ENCODE measurements at regions not wholly inside any gene's neighbourhood (a gene's known extent, or its start where the extent isn't known, plus 50 kb on each side); places are given as distances from the start of the nearest gene placed in this dataset.
A peak's percentile ranks its signal among the peaks of the same experiment; 100 is the strongest.

- 66% methylated on average over 7 of the region's 7 CpGs for WGBS
- no peak for TF ChIP-seq EP300 (IDR thresholded peaks at IDR 0.05)
- no peak for TF ChIP-seq POLR2AphosphoS5 (IDR thresholded peaks at IDR 0.05)
- TF ChIP-seq CTCF (IDR thresholded peaks at IDR 0.05) = no peak
- TF ChIP-seq POLR2A (IDR thresholded peaks at IDR 0.05; ENCODE audit: low read depth) = no peak
- no peak overlapping the region for H3K4me3 ChIP-seq
- peaks cover 0 to 11% (median 5%) of the 10 kb centered on the region in 4 donors for H3K4me1 ChIP-seq
- no peaks in the 10 kb centered on the region for H3K27me3 ChIP-seq
- intact Hi-C loops (cut with DNase I) = no loop called here
- DNase-seq (ENCODE audit: extremely low spot score) = peak; percentile 37
- no peaks in the 10 kb centered on the region for H3K36me3 ChIP-seq
- H3K27ac ChIP-seq (replicated peaks in 1 of 4) = no peak overlapping the region
- H3K9me3 ChIP-seq = no peaks in the 10 kb centered on the region
Observed at GRCh38 chr13:106680796-106681472, 113.0 kb upstream of the ARGLU1 start.

- no peaks in the 10 kb centered on the region for H3K27me3 ChIP-seq
- intact Hi-C loops (cut with DNase I) = no loop called here
- no peak overlapping the region for H3K4me3 ChIP-seq
- TF ChIP-seq EP300 (IDR thresholded peaks at IDR 0.05) (no peak), CTCF (IDR thresholded peaks at IDR 0.05) (no peak), POLR2A (IDR thresholded peaks at IDR 0.05; ENCODE audit: low read depth) (no peak), POLR2AphosphoS5 (IDR thresholded peaks at IDR 0.05) (no peak)
- no peaks in the 10 kb centered on the region for H3K9me3 ChIP-seq
- peak; percentile 10 for DNase-seq (ENCODE audit: extremely low spot score)
- WGBS = 83% methylated on average over 5 of the region's 5 CpGs
- H3K36me3 ChIP-seq = no peaks in the 10 kb centered on the region
- no peak overlapping the region for H3K27ac ChIP-seq (replicated peaks in 1 of 4)
- peaks cover 0 to 14% (median 7%) of the 10 kb centered on the region in 4 donors for H3K4me1 ChIP-seq
Observed at GRCh38 chr13:106678646-106679418, 110.9 kb upstream of the ARGLU1 start.

GRCh38 chr13:106675311-106675710 is 107.4 kb upstream of the ARGLU1 start:
- DNase-seq (ENCODE audit: extremely low spot score) = no peak
- H3K4me1 ChIP-seq = peaks cover 0 to 8% (median 1%) of the 10 kb centered on the region in 4 donors
- H3K4me3 ChIP-seq = no peak overlapping the region
- H3K36me3 ChIP-seq = no peaks in the 10 kb centered on the region
- H3K27ac ChIP-seq (replicated peaks in 1 of 4) = no peak overlapping the region
- TF ChIP-seq POLR2AphosphoS5 (IDR thresholded peaks at IDR 0.05) = no peak
- no peak for TF ChIP-seq EP300 (IDR thresholded peaks at IDR 0.05)
- no peak for TF ChIP-seq POLR2A (IDR thresholded peaks at IDR 0.05; ENCODE audit: low read depth)
- no peak for TF ChIP-seq CTCF (IDR thresholded peaks at IDR 0.05)
- intact Hi-C loops (cut with DNase I) = no loop called here
- no peaks in the 10 kb centered on the region for H3K27me3 ChIP-seq
- H3K9me3 ChIP-seq = no peaks in the 10 kb centered on the region

GRCh38 chr13:106660746-106661625 is 93.0 kb upstream of the ARGLU1 start:
- TF ChIP-seq POLR2A (IDR thresholded peaks at IDR 0.05; ENCODE audit: low read depth) (no peak), CTCF (IDR thresholded peaks at IDR 0.05) (no peak), EP300 (IDR thresholded peaks at IDR 0.05) (no peak), POLR2AphosphoS5 (IDR thresholded peaks at IDR 0.05) (no peak)
- intact Hi-C loops (cut with DNase I) = no loop called here
- Histone ChIP-seq H3K9me3 (no peaks in the 10 kb centered on the region), H3K27ac (replicated peaks in 1 of 4) (no peak overlapping the region), H3K36me3 (no peaks in the 10 kb centered on the region), H3K27me3 (no peaks in the 10 kb centered on the region), H3K4me1 (peaks cover 0 to 3% (median 0%) of the 10 kb centered on the region in 4 donors), H3K4me3 (no peak overlapping the region)
- DNase-seq (ENCODE audit: extremely low spot score) = no peak
- WGBS = 81% methylated on average over 6 of the region's 6 CpGs
